ENCODE measurements at regions not wholly inside any gene's neighbourhood (a gene's known extent, or its start where the extent isn't known, plus 50 kb on each side); places are given as distances from the start of the nearest gene placed in this dataset.

DNA sequence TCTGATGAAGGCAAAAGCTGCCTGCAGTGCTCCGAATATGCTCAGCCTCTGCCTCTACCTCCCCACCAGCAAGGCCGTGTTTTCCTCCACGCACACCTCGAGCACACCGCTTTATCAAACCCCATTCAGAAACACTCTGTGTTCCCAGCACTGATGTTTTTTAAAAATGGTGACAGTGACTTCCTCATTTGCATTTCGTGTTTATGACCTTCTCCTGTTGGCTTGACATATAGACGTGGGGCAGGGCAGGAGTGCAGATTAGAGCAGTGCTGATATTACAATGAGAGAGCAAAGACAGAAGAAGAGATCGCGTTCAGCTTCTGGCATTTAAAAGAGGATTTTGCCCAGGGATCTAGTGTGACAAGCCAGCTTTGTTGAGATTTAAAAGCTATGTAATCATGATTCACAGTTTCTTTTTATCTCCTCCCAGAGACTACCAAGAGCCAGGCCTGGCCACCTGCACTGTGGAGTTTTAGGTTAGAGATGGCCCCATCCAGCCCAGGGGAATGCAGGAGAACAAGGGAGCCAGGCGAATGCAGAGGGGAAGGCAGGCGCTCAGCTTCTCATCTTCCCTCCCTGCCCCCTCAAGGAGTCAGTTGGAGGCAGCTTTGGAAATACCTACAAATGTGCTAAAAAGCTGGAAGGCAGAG is 61.5 kb upstream of the NEDD4L start:
- TF ChIP-seq POLR2A (IDR thresholded peaks at IDR 0.05; ENCODE audit: low read depth, low read length), result no peak
- no peak for TF ChIP-seq POLR2AphosphoS5 (IDR thresholded peaks at IDR 0.05; ENCODE audit: low read depth, low read length)
- TF ChIP-seq PAX5 (IDR thresholded peaks at IDR 0.05; ENCODE audit: insufficient read depth, low read length, severe bottlenecking), result no peak
